Sigmoid colon (tissue), 4 donors: ENCODE measurements at regions not wholly inside any gene's neighbourhood (a gene's known extent, or its start where the extent isn't known, plus 50 kb on each side); places are given as distances from the start of the nearest gene placed in this dataset.

Experiments used
- EP300 ChIP-seq, 4 donors: sonication (generic); formaldehyde crosslinking; IDR thresholded peaks; one replicate each; pipeline ENCODE4 v1.6.1; 2017; ENCODE audit warnings: antibody characterized with exemption in 4 of 4
- POLR2A ChIP-seq, 2 donors: fragments of 450-650 bp; IDR thresholded peaks; one replicate each; pipeline ENCODE4 v1.6.1; 2016; ENCODE audit warnings: antibody characterized with exemption in 2 of 2, mild to moderate bottlenecking in 2 of 2, moderate library complexity in 2 of 2
- POLR2AphosphoS5 ChIP-seq, 4 donors: sonication (generic); formaldehyde crosslinking; IDR thresholded peaks; one replicate each; pipeline ENCODE4 v1.6.1; 2017; ENCODE audit warnings: antibody characterized with exemption in 4 of 4
- TF ChIP-seq, protein P1 (sequence below), 4 experiments: fragments of 450-650 bp in 3 of 4; fragments of 200-600 bp in 1 of 4; IDR thresholded peaks; one replicate each; pipeline ENCODE4 v1.5.1; 2016 to 2019; ENCODE audit warnings: antibody characterized with exemption in 4 of 4, mild to moderate bottlenecking in 3 of 4, moderate library complexity in 2 of 4

DNA sequence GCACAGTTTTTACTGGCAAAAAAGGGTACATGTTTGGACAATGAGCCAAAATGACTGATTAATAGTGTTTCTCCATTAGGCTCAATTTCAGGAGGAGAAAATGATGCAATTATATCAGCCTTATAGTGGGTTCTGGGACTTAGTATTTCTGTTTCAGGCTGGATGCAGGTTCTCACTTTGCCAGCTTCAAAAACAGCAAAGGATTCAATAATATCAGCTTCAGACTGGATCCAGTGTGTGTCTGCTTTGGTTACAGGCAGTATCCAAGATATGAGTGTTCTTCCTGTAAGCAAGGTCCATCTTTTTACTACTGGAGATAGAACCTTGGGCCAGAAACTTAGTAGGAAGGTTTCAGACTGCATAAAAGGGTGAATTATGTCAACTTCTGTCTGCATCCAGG is 790.9 kb upstream of the AMELY start:
- TF ChIP-seq, protein P1, sequence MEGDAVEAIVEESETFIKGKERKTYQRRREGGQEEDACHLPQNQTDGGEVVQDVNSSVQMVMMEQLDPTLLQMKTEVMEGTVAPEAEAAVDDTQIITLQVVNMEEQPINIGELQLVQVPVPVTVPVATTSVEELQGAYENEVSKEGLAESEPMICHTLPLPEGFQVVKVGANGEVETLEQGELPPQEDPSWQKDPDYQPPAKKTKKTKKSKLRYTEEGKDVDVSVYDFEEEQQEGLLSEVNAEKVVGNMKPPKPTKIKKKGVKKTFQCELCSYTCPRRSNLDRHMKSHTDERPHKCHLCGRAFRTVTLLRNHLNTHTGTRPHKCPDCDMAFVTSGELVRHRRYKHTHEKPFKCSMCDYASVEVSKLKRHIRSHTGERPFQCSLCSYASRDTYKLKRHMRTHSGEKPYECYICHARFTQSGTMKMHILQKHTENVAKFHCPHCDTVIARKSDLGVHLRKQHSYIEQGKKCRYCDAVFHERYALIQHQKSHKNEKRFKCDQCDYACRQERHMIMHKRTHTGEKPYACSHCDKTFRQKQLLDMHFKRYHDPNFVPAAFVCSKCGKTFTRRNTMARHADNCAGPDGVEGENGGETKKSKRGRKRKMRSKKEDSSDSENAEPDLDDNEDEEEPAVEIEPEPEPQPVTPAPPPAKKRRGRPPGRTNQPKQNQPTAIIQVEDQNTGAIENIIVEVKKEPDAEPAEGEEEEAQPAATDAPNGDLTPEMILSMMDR (IDR thresholded peaks at IDR 0.05), result no peak
- TF ChIP-seq POLR2A (IDR thresholded peaks at IDR 0.05) (no peak), EP300 (IDR thresholded peaks at IDR 0.05) (no peak), POLR2AphosphoS5 (IDR thresholded peaks at IDR 0.05) (no peak)
